Activated T-cell treated with anti-CD3 and anti-CD28 coated beads, Interleukin-2, amount 50 U/mL, for 24 hours (primary cell): ENCODE measurements at regions not wholly inside any gene's neighbourhood (a gene's known extent, or its start where the extent isn't known, plus 50 kb on each side); places are given as distances from the start of the nearest gene placed in this dataset.

Experiments
- DNase-seq: peaks from one replicate; pipeline ENCODE4 v3.0.0-alpha.2; 2020
- H3K27ac Mint-ChIP-seq: 2 replicates; pipeline ENCODE4 v1.8.0; 2020; ENCODE audit warnings: mild to moderate bottlenecking, mixed read lengths
- H3K27me3 Mint-ChIP-seq: 2 replicates; pipeline ENCODE4 v1.8.0; 2020; ENCODE audit warnings: mixed read lengths
- H3K36me3 Mint-ChIP-seq: 2 replicates; pipeline ENCODE4 v1.8.0; 2020; ENCODE audit warnings: low read depth, mixed read lengths
- H3K4me1 Mint-ChIP-seq: 2 replicates; pipeline ENCODE4 v1.8.0; 2020; ENCODE audit warnings: low read depth, mixed read lengths
- H3K4me3 Mint-ChIP-seq: 2 replicates; pipeline ENCODE4 v1.8.0; 2020; ENCODE audit warnings: mild to moderate bottlenecking, moderate library complexity, mixed read lengths
- H3K9me3 Mint-ChIP-seq: 2 replicates; pipeline ENCODE4 v1.8.0; 2020; ENCODE audit warnings: mixed read lengths

DNA sequence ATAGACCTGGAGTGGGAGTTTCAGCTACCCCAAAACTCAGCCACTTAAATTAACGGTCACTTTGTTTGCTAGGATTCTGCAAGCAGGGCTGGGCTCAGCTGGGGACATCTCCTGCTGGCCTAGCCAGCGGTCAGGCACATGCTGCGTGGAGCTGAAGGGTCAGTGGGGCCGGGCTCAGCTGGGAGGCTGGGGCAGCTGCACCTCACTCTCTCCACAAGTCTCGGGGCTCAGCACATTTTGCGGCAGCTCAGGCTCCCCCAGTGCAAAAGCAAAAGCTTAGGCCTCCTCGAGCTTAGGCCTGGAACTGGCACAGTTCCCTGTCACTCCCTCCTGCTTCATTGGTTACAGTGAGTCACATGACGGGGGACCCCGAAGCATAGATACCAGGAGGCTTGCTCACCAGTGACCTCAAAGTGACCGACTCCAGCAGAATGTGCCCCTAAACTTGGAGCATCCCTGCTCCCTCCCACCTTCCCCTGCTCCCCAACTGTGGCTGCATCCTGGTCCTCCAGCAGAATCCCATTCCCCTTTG, 80.6 kb upstream of the CST7 start:
- DNase-seq, result no peak
- no peak overlapping the region for H3K4me3 Mint-ChIP-seq
- no peaks in the 10 kb centered on the region for H3K36me3 Mint-ChIP-seq

GRCh38 chr20:24868959-24869358, 80.1 kb upstream of the CST7 start:
- H3K9me3 Mint-ChIP-seq, result peaks cover 7% of the 10 kb centered on the region
- H3K36me3 Mint-ChIP-seq, result no peaks in the 10 kb centered on the region
- H3K4me1 Mint-ChIP-seq, result no peaks in the 10 kb centered on the region
- DNase-seq, result no peak
- no peak overlapping the region for H3K27ac Mint-ChIP-seq
- H3K27me3 Mint-ChIP-seq, result peaks cover 11% of the 10 kb centered on the region
- H3K4me3 Mint-ChIP-seq, result no peak overlapping the region

More for the DNA sequence above, 80.6 kb upstream of the CST7 start:
- Mint-ChIP-seq H3K9me3 (peaks cover 7% of the 10 kb centered on the region), H3K4me1 (no peaks in the 10 kb centered on the region), H3K27me3 (peaks cover 11% of the 10 kb centered on the region), H3K27ac (no peak overlapping the region)

GRCh38 chr20:24870057-24870456, 79.0 kb upstream of the CST7 start:
- no peaks in the 10 kb centered on the region for H3K4me1 Mint-ChIP-seq
- H3K27ac Mint-ChIP-seq, result no peak overlapping the region
- no peak for DNase-seq
- H3K9me3 Mint-ChIP-seq, result peaks cover 5% of the 10 kb centered on the region
- H3K27me3 Mint-ChIP-seq, result peaks cover 19% of the 10 kb centered on the region
- no peak overlapping the region for H3K4me3 Mint-ChIP-seq
- no peaks in the 10 kb centered on the region for H3K36me3 Mint-ChIP-seq

GRCh38 chr20:24870881-24871280, 78.2 kb upstream of the CST7 start:
- Mint-ChIP-seq H3K27ac (no peak overlapping the region), H3K27me3 (peaks cover 19% of the 10 kb centered on the region), H3K4me3 (no peak overlapping the region), H3K36me3 (no peaks in the 10 kb centered on the region), H3K9me3 (no peaks in the 10 kb centered on the region), H3K4me1 (no peaks in the 10 kb centered on the region)
- no peak for DNase-seq

DNA sequence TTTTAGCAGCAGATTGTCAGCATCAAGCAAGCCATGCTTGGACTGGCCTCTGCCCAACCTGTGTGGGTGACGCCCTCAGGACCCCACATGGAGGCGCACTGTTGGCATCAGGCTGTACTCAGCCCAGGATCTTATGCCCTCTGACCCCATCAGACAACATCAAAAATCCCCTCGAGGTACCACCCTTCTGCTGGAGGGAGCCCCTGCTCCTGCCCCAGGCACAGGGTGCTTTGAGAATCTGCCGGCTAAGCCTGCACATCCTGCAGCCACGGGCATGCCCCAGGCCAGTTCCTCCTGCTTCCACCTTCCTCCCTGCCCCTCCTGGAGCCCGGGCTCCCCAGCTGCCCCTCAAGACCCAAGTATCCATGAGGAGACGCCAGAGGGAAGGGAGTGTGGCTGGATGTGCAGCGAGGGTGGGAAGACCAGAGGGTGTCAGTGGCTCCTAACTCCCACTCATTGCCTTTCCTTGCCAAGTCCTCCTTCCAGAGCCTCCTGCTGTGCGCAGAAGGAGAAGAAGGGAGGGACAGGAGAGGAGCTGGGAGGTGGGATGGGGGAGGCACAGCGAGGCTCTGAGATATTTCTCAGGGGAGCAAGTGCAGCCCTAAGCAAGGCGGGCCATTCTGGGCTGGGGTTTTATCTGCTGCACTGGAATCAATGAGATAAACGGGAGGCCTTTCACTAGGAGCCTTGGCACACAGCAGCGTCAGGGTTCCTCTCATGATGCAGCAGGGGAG, 77.4 kb upstream of the CST7 start:
- Mint-ChIP-seq H3K4me3 (no peak overlapping the region), H3K27me3 (peaks cover 19% of the 10 kb centered on the region), H3K4me1 (no peaks in the 10 kb centered on the region), H3K9me3 (no peaks in the 10 kb centered on the region), H3K27ac (no peak overlapping the region), H3K36me3 (no peaks in the 10 kb centered on the region)
- DNase-seq, result no peak

- Mint-ChIP-seq H3K27me3 (peaks cover 19% of the 10 kb centered on the region), H3K9me3 (no peaks in the 10 kb centered on the region), H3K27ac (no peak overlapping the region), H3K4me1 (no peaks in the 10 kb centered on the region), H3K4me3 (no peak overlapping the region), H3K36me3 (no peaks in the 10 kb centered on the region)
- no peak for DNase-seq
These were observed 76.6 kb upstream of the CST7 start for GRCh38 chr20:24872291-24873024.

GRCh38 chr20:24873025-24873620, 75.9 kb upstream of the CST7 start:
- H3K9me3 Mint-ChIP-seq, result no peaks in the 10 kb centered on the region
- H3K27me3 Mint-ChIP-seq, result peaks cover 19% of the 10 kb centered on the region
- H3K36me3 Mint-ChIP-seq, result no peaks in the 10 kb centered on the region
- H3K4me3 Mint-ChIP-seq, result no peak overlapping the region
- H3K27ac Mint-ChIP-seq, result no peak overlapping the region
- no peaks in the 10 kb centered on the region for H3K4me1 Mint-ChIP-seq
- no peak for DNase-seq

- Mint-ChIP-seq H3K27me3 (peaks cover 19% of the 10 kb centered on the region), H3K4me1 (no peaks in the 10 kb centered on the region), H3K27ac (no peak overlapping the region), H3K4me3 (no peak overlapping the region), H3K9me3 (no peaks in the 10 kb centered on the region), H3K36me3 (no peaks in the 10 kb centered on the region)
- no peak for DNase-seq
These were observed 74.0 kb upstream of the CST7 start for GRCh38 chr20:24875078-24875477.

- Mint-ChIP-seq H3K4me1 (no peaks in the 10 kb centered on the region), H3K27me3 (peaks cover 8% of the 10 kb centered on the region), H3K4me3 (no peak overlapping the region), H3K9me3 (no peaks in the 10 kb centered on the region), H3K27ac (no peak overlapping the region), H3K36me3 (no peaks in the 10 kb centered on the region)
- no peak for DNase-seq
These were observed 71.4 kb upstream of the CST7 start for GRCh38 chr20:24877652-24878051.

DNA sequence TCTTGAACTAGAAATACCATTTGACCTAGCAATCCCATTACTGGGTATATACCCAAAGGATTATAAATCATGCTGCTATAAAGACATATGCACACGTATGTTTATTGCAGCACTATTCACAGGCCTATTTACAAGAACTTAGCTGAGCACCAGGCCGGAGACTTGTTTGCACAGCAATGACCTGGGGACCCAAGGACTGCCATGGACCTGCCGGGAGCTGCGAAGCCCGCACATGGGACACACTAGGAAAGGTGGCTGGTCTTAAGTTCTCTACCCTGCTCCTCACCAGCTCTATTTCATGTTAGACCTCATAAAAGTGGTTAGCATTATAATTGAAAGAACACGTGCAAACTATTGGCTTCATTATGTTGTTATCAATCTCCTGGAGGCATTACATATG, 70.4 kb upstream of the CST7 start:
- Mint-ChIP-seq H3K4me3 (no peak overlapping the region), H3K36me3 (no peaks in the 10 kb centered on the region), H3K27me3 (peaks cover 8% of the 10 kb centered on the region)

GRCh38 chr20:24879875-24880274, 69.2 kb upstream of the CST7 start:
- Mint-ChIP-seq H3K27ac (no peak overlapping the region), H3K4me1 (no peaks in the 10 kb centered on the region)

More for the DNA sequence above, 70.4 kb upstream of the CST7 start:
- H3K27ac Mint-ChIP-seq, result no peak overlapping the region
- DNase-seq, result no peak
- H3K4me1 Mint-ChIP-seq, result no peaks in the 10 kb centered on the region
- peaks cover 9% of the 10 kb centered on the region for H3K9me3 Mint-ChIP-seq

DNA sequence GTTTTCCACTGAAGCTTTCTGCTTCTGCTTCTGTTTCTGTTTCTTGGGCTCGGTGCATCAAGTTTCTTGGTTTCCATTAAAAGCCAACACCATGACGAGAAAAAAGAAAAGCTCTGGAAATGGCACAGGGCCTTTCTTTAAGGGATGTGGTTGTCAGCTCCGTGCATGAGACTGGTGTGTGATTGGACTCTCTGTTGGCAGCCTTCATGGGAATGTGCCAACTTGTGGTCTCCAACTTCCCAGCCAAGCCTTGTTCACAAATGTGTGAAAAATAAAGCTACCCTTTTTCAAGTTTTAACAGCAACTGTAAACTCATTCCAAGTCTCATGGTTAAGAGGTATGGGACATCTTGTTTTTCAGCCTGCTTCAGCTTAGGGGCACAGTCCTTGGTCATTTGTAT, 68.7 kb upstream of the CST7 start:
- Mint-ChIP-seq H3K9me3 (peaks cover 15% of the 10 kb centered on the region), H3K36me3 (no peaks in the 10 kb centered on the region), H3K4me3 (no peak overlapping the region), H3K27me3 (peaks cover 4% of the 10 kb centered on the region), H3K4me1 (no peaks in the 10 kb centered on the region), H3K27ac (no peak overlapping the region)
- DNase-seq, result no peak

More at GRCh38 chr20:24879875-24880274, 69.2 kb upstream of the CST7 start:
- no peaks in the 10 kb centered on the region for H3K36me3 Mint-ChIP-seq
- peaks cover 4% of the 10 kb centered on the region for H3K27me3 Mint-ChIP-seq
- no peak overlapping the region for H3K4me3 Mint-ChIP-seq
- peaks cover 15% of the 10 kb centered on the region for H3K9me3 Mint-ChIP-seq
- DNase-seq, result no peak

DNA sequence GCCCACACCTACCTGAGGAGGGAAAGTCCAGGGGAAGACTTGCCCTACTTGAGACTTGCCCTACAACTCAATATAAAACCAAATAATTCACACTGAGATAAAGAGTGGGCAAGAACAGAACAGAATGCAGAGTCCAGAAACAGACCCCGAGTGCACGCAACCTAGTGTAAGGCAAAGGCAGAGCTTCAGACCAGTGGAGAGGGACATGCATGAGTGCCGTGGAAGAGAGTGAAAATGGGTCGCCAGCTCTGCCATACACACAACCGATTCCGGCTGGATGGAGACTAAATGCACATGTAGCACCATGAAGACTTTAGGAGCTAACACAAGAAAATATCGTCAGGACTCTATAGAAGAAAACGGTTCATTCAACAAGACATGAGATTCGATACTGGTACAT, 58.8 kb upstream of the CST7 start:
- no peak overlapping the region for H3K4me3 Mint-ChIP-seq
- no peaks in the 10 kb centered on the region for H3K36me3 Mint-ChIP-seq
- no peak for DNase-seq
- no peaks in the 10 kb centered on the region for H3K9me3 Mint-ChIP-seq
- H3K27me3 Mint-ChIP-seq, result no peaks in the 10 kb centered on the region
- no peaks in the 10 kb centered on the region for H3K4me1 Mint-ChIP-seq
- H3K27ac Mint-ChIP-seq, result no peak overlapping the region

DNA sequence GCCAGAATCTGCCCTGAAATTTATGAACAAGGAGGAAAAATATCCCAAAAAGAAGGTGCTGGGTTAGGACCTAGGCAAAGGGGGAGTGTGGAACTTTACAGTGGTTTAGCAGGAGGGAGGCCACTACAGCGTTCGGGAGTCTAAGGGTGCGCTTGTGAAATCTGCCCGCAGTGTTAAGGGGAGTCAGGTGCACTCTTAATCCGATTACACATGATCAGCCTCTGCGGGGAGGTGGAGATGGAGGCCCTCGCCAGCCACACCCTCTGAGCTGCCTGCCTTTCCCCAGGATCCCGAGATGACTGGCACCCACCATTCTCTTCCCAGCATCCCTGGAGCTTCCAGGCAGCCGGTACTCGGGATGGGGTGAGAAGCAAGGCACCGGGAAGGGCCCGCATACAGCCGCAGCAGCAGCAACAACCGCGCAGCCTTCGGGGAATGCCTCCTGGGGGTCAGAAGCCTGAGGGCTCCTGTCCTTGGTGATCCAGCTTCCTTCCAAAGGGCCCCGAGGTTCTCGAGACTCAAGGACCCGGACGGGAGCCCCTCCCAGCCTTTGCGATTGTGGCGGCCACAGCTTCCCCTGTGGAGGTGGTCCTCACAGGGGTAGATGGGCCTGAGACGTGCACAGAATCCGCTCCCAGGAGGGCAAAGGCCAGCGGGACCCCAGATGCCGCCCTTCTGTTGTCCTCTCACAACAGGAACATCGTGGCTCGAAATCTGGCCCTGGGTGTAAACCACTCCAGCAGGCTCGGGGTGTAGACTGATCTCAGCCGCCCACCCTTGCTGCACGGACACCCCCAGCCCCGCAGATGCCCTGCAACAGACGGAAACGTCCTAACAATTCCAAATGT, 57.3 kb upstream of the CST7 start:
- Mint-ChIP-seq H3K4me1 (no peaks in the 10 kb centered on the region), H3K4me3 (no peak overlapping the region), H3K27ac (no peak overlapping the region), H3K27me3 (no peaks in the 10 kb centered on the region), H3K36me3 (no peaks in the 10 kb centered on the region), H3K9me3 (no peaks in the 10 kb centered on the region)
- DNase-seq, result no peak
